IMR-90 (cell line): ENCODE measurements at regions not wholly inside any gene's neighbourhood (a gene's known extent, or its start where the extent isn't known, plus 50 kb on each side); places are given as distances from the start of the nearest gene placed in this dataset.

Experiments used
- ATAC-seq: fragments of 200-7000 bp; cut with Tn5 transposase; 2 replicates; pipeline ENCODE4 v1.9.1; 2020; ENCODE audit warnings: low read depth, mild to moderate bottlenecking, moderate library complexity
- BruUV-seq: library from RNA; stranded (reverse); fragments of 400-500 nt; replicated peaks from 2 replicates; lab custom pipeline; 2021; lab: Mats Ljungman, UMichigan
- CTCF ChIA-PET: fragments of 300-600 bp; formaldehyde crosslinking; extraction: SDS; loops from one replicate; lab custom pipeline; 2021; ENCODE audit warnings: antibody characterized with exemption; lab: Yijun Ruan, JAX
- POLR2A ChIA-PET: fragments of 300-600 bp; sonication (Branson Sonifier 250); formaldehyde crosslinking; loops from one replicate; lab custom pipeline; 2022; ENCODE audit warnings: antibody characterized with exemption; ENCODE audit not compliant: unreplicated experiment; lab: Charles Lee
- DNase-seq: peaks from one replicate; pipeline ENCODE4 v3.0.0; 2013
- H2AFZ ChIP-seq: replicated peaks from 2 replicates; pipeline ENCODE3; 2013; ENCODE audit warnings: low read length, mild to moderate bottlenecking; ENCODE audit not compliant: poor library complexity
- H2AK5ac ChIP-seq: 2 replicates; pipeline ENCODE4 v1.6.1; 2013; ENCODE audit warnings: low read depth, low read length, inconsistent platforms
- H2AK9ac ChIP-seq: replicated peaks from 2 replicates; pipeline ENCODE3; 2013; ENCODE audit warnings: mild to moderate bottlenecking, low read depth, low read length, moderate library complexity; ENCODE audit not compliant: poor library complexity
- H2BK120ac ChIP-seq: 2 replicates; pipeline ENCODE4 v1.6.1; 2013; ENCODE audit warnings: low read depth, low read length, inconsistent platforms
- H2BK15ac ChIP-seq: 3 replicates; pipeline ENCODE4 v1.6.1; 2013; ENCODE audit warnings: low read depth, low read length, inconsistent platforms
- H2BK20ac ChIP-seq: 2 replicates; pipeline ENCODE4 v1.6.1; 2013; ENCODE audit warnings: low read depth, mild to moderate bottlenecking, inconsistent platforms, low read length, moderate library complexity
- H2BK5ac ChIP-seq: 2 replicates; pipeline ENCODE4 v1.6.1; 2013; ENCODE audit warnings: mild to moderate bottlenecking, low read depth, low read length, inconsistent platforms; ENCODE audit not compliant: poor library complexity, severe bottlenecking
- H3K14ac ChIP-seq: replicated peaks from 2 replicates; pipeline ENCODE4 v1.6.1; 2013; ENCODE audit warnings: low read depth, low read length, inconsistent platforms
- H3K18ac ChIP-seq: 2 replicates; pipeline ENCODE4 v1.6.1; 2013; ENCODE audit warnings: low read depth, low read length, control low read depth
- H3K23ac ChIP-seq: 2 replicates; pipeline ENCODE4 v1.6.1; 2013; ENCODE audit warnings: low read depth, low read length, inconsistent platforms
- H3K27ac ChIP-seq: 2 replicates; pipeline ENCODE4 v1.5.1; 2013; ENCODE audit warnings: mild to moderate bottlenecking, control low read depth, low read length; ENCODE audit not compliant: insufficient read depth
- H3K27me3 ChIP-seq: 2 replicates; pipeline ENCODE4 v1.6.1; 2013; ENCODE audit warnings: low read length; ENCODE audit not compliant: control insufficient read depth, insufficient read depth
- H3K36me3 ChIP-seq: 2 replicates; pipeline ENCODE4 v1.6.1; 2013; ENCODE audit warnings: low read length, mixed read lengths; ENCODE audit not compliant: control insufficient read depth, insufficient read depth
- H3K4ac ChIP-seq: 2 replicates; pipeline ENCODE4 v1.6.1; 2013; ENCODE audit warnings: low read depth, low read length, inconsistent platforms
- H3K4me1 ChIP-seq: 2 replicates; pipeline ENCODE4 v1.6.1; 2013; ENCODE audit warnings: low read length, mixed read lengths; ENCODE audit not compliant: control insufficient read depth, insufficient read depth
- H3K4me2 ChIP-seq: 2 replicates; pipeline ENCODE4 v1.6.1; 2013; ENCODE audit warnings: low read depth, mild to moderate bottlenecking, control low read depth, low read length, moderate library complexity
- H3K4me3 ChIP-seq: 2 replicates; pipeline ENCODE4 v1.5.1; 2013; ENCODE audit warnings: low read depth, mild to moderate bottlenecking, control low read depth, low read length, moderate library complexity; ENCODE audit not compliant: insufficient read depth
- H3K56ac ChIP-seq: 2 replicates; pipeline ENCODE4 v1.6.1; 2013; ENCODE audit warnings: low read length, inconsistent platforms; ENCODE audit not compliant: insufficient read depth; ENCODE audit errors: extremely low read depth
- H3K79me1 ChIP-seq, 2 experiments: 2 replicates each; pipeline ENCODE4 v1.6.1; 2013; ENCODE audit warnings: low read length in 2 of 2, inconsistent platforms in 1 of 2, low read depth in 1 of 2
- H3K9ac ChIP-seq: 2 replicates; pipeline ENCODE4 v1.6.1; 2013; ENCODE audit warnings: low read depth, low read length, control low read depth
- H3K9me1 ChIP-seq: 2 replicates; pipeline ENCODE4 v1.6.1; 2013; ENCODE audit warnings: low read length, inconsistent platforms; ENCODE audit not compliant: insufficient read depth
- H3K9me3 ChIP-seq: 2 replicates; pipeline ENCODE4 v1.6.1; 2013; ENCODE audit warnings: low read length; ENCODE audit not compliant: control insufficient read depth, insufficient read depth
- H4K20me1 ChIP-seq: 2 replicates; pipeline ENCODE4 v1.6.1; 2013; ENCODE audit warnings: low read length, inconsistent platforms; ENCODE audit not compliant: insufficient read depth
- H4K5ac ChIP-seq: 2 replicates; pipeline ENCODE4 v1.6.1; 2013; ENCODE audit warnings: mild to moderate bottlenecking, low read depth, low read length, control low read depth
- H4K8ac ChIP-seq, 2 experiments: 2 replicates each; pipeline ENCODE4 v1.6.1; 2013; ENCODE audit warnings: low read depth in 2 of 2, low read length in 2 of 2, control low read depth in 1 of 2, inconsistent platforms in 1 of 2
- H4K91ac ChIP-seq: 2 replicates; pipeline ENCODE4 v1.6.1; 2013; ENCODE audit warnings: low read depth, low read length, inconsistent platforms; ENCODE audit not compliant: insufficient read depth
- BHLHE40 ChIP-seq: fragments of 150-350 bp; IDR thresholded peaks from 2 replicates; pipeline ENCODE4 v1.6.1; 2016; ENCODE audit warnings: mild to moderate bottlenecking, low read depth, low read length
- CEBPB ChIP-seq: IDR thresholded peaks from 2 replicates; pipeline ENCODE4 v1.6.1; 2012; ENCODE audit warnings: low read depth, low read length, improper control_type of control experiment
- ELK1 ChIP-seq: fragments of 150-350 bp; IDR thresholded peaks from 2 replicates; pipeline ENCODE4 v1.6.1; 2016; ENCODE audit warnings: low read depth, mild to moderate bottlenecking, low read length, moderate library complexity, borderline replicate concordance
- FOS ChIP-seq: fragments of 150-350 bp; IDR thresholded peaks from 2 replicates; pipeline ENCODE4 v1.6.1; 2016; ENCODE audit warnings: low read depth, low read length
- MAFK ChIP-seq: IDR thresholded peaks from 2 replicates; pipeline ENCODE4 v1.6.1; 2012; ENCODE audit warnings: low read depth, low read length, improper control_type of control experiment
- MAZ ChIP-seq: IDR thresholded peaks from 2 replicates; pipeline ENCODE4 v1.6.1; 2012; ENCODE audit warnings: low read depth, mild to moderate bottlenecking, low read length, improper control_type of control experiment, moderate library complexity, borderline replicate concordance
- MXI1 ChIP-seq: IDR thresholded peaks from 2 replicates; pipeline ENCODE4 v1.6.1; 2012; ENCODE audit warnings: low read depth, mild to moderate bottlenecking, low read length, moderate library complexity, borderline replicate concordance
- NFE2L2 ChIP-seq: fragments of 150-350 bp; IDR thresholded peaks from 2 replicates; pipeline ENCODE4 v1.6.1; 2016; ENCODE audit warnings: low read depth, mild to moderate bottlenecking, low read length
- POLR2A ChIP-seq: IDR thresholded peaks from 2 replicates; pipeline ENCODE4 v1.6.1; 2012; ENCODE audit warnings: mild to moderate bottlenecking, low read depth, low read length
- RCOR1 ChIP-seq: IDR thresholded peaks from 2 replicates; pipeline ENCODE4 v1.6.1; 2012; ENCODE audit warnings: mild to moderate bottlenecking, low read length, improper control_type of control experiment; ENCODE audit not compliant: insufficient replicate concordance
- SMC3 ChIP-seq: fragments of 150-350 bp; IDR thresholded peaks from 2 replicates; pipeline ENCODE4 v1.6.1; 2016; ENCODE audit warnings: low read depth, mild to moderate bottlenecking, antibody characterized with exemption, low read length, moderate library complexity
- WGBS, 2 experiments: methylation state at CpG; one replicate each; pipeline versions ENCODE4 v1.1.5 to v1.1.7; 2013; ENCODE audit warnings: missing lambda C conversion rate in 2 of 2; ENCODE audit not compliant: insufficient read length in 1 of 2; ENCODE audit errors: extremely low coverage in 2 of 2; 5-methylcytosine and 5-hydroxymethylcytosine counted together
- dilution Hi-C: fragments of 300-500 bp; cut with HindIII; formaldehyde crosslinking; loops from one replicate; pipeline ENCODE4 v1.14.3; 2018; ENCODE audit warnings: low sequenced_read_pairs; ENCODE audit not compliant: unreplicated experiment
- in situ Hi-C: fragments of 300-500 bp; cut with MboI; formaldehyde crosslinking; loops from 3 replicates; pipeline ENCODE4 v1.14.3; 2019; ENCODE audit warnings: low sequenced_read_pairs, inconsistent platforms, mixed read lengths
- intact Hi-C: fragments of 100-400 bp; cut with micrococcal nuclease; formaldehyde crosslinking; loops from 2 replicates; pipeline ENCODE4 v1.10.0; 2022
- TF ChIP-seq, protein P1 (sequence below): conservative IDR thresholded peaks from 2 replicates; pipeline ENCODE4 v1.5.1; 2012; ENCODE audit warnings: mild to moderate bottlenecking, low read depth, low read length, improper control_type of control experiment

- Histone ChIP-seq H2BK20ac (no peak overlapping the region), H4K5ac (no peak overlapping the region), H3K14ac (no peak overlapping the region), H3K4me3 (no peak overlapping the region), H3K9me1 (no peaks in the 10 kb centered on the region), H3K4ac (no peak overlapping the region), H2BK15ac (no peak overlapping the region), H4K8ac (no peak overlapping the region), H2BK120ac (no peak overlapping the region), H3K27ac (no peak overlapping the region), H3K27me3 (peaks cover 2% of the 10 kb centered on the region; the same call in 1 of the 2 replicates), H3K56ac (no peak overlapping the region), H2AK9ac (no peak overlapping the region), H3K9ac (no peak overlapping the region), H3K18ac (no peak overlapping the region), H3K23ac (no peak overlapping the region), H4K91ac (no peak overlapping the region), H2AK5ac (no peak overlapping the region), H2BK5ac (no peak overlapping the region), H2AFZ (no peak overlapping the region), H3K4me1 (no peaks in the 10 kb centered on the region; the same call in 1 of the 2 replicates), H3K79me1 (no peaks in the 10 kb centered on the region), H3K9me3 (no peaks in the 10 kb centered on the region), H3K36me3 (no peaks in the 10 kb centered on the region), H4K20me1 (no peaks in the 10 kb centered on the region), H3K4me2 (no peak overlapping the region)
- intact Hi-C loops = no loop called here
- no TSS peak for BruUV-seq
- TF ChIP-seq MAZ (no peak), RCOR1 (no peak), FOS (no peak), POLR2A (no peak), SMC3 (no peak), NFE2L2 (no peak), ELK1 (no peak), BHLHE40 (no peak), CEBPB (no peak), MXI1 (no peak), MAFK (no peak)
- TF ChIP-seq, protein P1, sequence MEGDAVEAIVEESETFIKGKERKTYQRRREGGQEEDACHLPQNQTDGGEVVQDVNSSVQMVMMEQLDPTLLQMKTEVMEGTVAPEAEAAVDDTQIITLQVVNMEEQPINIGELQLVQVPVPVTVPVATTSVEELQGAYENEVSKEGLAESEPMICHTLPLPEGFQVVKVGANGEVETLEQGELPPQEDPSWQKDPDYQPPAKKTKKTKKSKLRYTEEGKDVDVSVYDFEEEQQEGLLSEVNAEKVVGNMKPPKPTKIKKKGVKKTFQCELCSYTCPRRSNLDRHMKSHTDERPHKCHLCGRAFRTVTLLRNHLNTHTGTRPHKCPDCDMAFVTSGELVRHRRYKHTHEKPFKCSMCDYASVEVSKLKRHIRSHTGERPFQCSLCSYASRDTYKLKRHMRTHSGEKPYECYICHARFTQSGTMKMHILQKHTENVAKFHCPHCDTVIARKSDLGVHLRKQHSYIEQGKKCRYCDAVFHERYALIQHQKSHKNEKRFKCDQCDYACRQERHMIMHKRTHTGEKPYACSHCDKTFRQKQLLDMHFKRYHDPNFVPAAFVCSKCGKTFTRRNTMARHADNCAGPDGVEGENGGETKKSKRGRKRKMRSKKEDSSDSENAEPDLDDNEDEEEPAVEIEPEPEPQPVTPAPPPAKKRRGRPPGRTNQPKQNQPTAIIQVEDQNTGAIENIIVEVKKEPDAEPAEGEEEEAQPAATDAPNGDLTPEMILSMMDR = no peak
- in situ Hi-C loops = no loop called here
- no peak for ATAC-seq
- ChIA-PET CTCF (no interaction called here), POLR2A (no interaction called here)
- 42% methylated on average over 2 of the region's 6 CpGs; no CpG with 5 or more reads in 1 of the 2 experiments for WGBS, 2 experiments
- dilution Hi-C loops = no loop called here
- no peak for DNase-seq
These were observed 87.6 kb upstream of the EGLN3 start for GRCh38 chr14:34038358-34039057.
